Brain microvascular endothelial cell (primary cell): ENCODE measurements at regions not wholly inside any gene's neighbourhood (a gene's known extent, or its start where the extent isn't known, plus 50 kb on each side); places are given as distances from the start of the nearest gene placed in this dataset.

ENCODE experiments used
- DNase-seq: peaks from one replicate; pipeline ENCODE4 v3.0.0-alpha.2; 2020
- H3K27ac ChIP-seq: fragments of 250-450 bp; sonication (Bioruptor Pico); 2 replicates; pipeline ENCODE4 v1.5.1; 2020; ENCODE audit warnings: mild to moderate bottlenecking, moderate library complexity
- H3K27me3 ChIP-seq: fragments of 250-450 bp; sonication (Bioruptor Pico); replicated peaks from 2 replicates; pipeline ENCODE4 v1.5.1; 2020; ENCODE audit warnings: mild to moderate bottlenecking
- H3K36me3 ChIP-seq: fragments of 250-450 bp; sonication (Bioruptor Pico); replicated peaks from 2 replicates; pipeline ENCODE4 v1.5.1; 2020; ENCODE audit warnings: mild to moderate bottlenecking
- H3K4me3 ChIP-seq: 2 replicates; pipeline ENCODE4 v1.5.1; 2011; ENCODE audit warnings: low read depth, mild to moderate bottlenecking, control low read depth, low read length, moderate library complexity
- CTCF ChIP-seq: IDR thresholded peaks from 2 replicates; pipeline ENCODE4 v1.5.1; 2011; ENCODE audit warnings: low read depth, mild to moderate bottlenecking, moderate library complexity, low read length, control low read depth, inconsistent platforms; ENCODE audit errors: missing control alignments
- in situ Hi-C: cut with HindIII; loops from 2 replicates; pipeline ENCODE4 v1.10.0; 2017; ENCODE audit warnings: low sequenced_read_pairs, low pct_ligation_motif_present

- Histone ChIP-seq H3K27ac (no peak overlapping the region), H3K36me3 (no peaks in the 10 kb centered on the region), H3K4me3 (no peak overlapping the region), H3K27me3 (no peaks in the 10 kb centered on the region)
- in situ Hi-C loops: no loop called here
- TF ChIP-seq CTCF: no peak
- no peak for DNase-seq
Observed at GRCh38 chrX:20500171-20500865, 233.6 kb upstream of the RPS6KA3 start.

GRCh38 chrX:20499763-20500162 lies 233.1 kb upstream of the RPS6KA3 start:
- in situ Hi-C loops: no loop called here
- DNase-seq: no peak
- no peak overlapping the region for H3K27ac ChIP-seq
- no peaks in the 10 kb centered on the region for H3K27me3 ChIP-seq
- no peak overlapping the region for H3K4me3 ChIP-seq
- no peak for TF ChIP-seq CTCF
- H3K36me3 ChIP-seq: no peaks in the 10 kb centered on the region

- TF ChIP-seq CTCF: no peak
Observed at GRCh38 chrX:20498851-20499635, 232.3 kb upstream of the RPS6KA3 start.

GRCh38 chrX:20495575-20495974 lies 228.9 kb upstream of the RPS6KA3 start:
- Histone ChIP-seq H3K27me3 (no peaks in the 10 kb centered on the region), H3K27ac (no peak overlapping the region), H3K4me3 (no peak overlapping the region), H3K36me3 (no peaks in the 10 kb centered on the region)
- TF ChIP-seq CTCF: no peak
- no peak for DNase-seq
- in situ Hi-C loops: no loop called here

More at GRCh38 chrX:20498851-20499635, 232.3 kb upstream of the RPS6KA3 start:
- Histone ChIP-seq H3K27ac (no peak overlapping the region), H3K4me3 (no peak overlapping the region), H3K36me3 (no peaks in the 10 kb centered on the region), H3K27me3 (no peaks in the 10 kb centered on the region)
- no peak for DNase-seq
- in situ Hi-C loops: no loop called here

GRCh38 chrX:20488473-20488872 lies 221.8 kb upstream of the RPS6KA3 start:
- Histone ChIP-seq H3K4me3 (no peak overlapping the region), H3K27ac (no peak overlapping the region), H3K27me3 (no peaks in the 10 kb centered on the region), H3K36me3 (no peaks in the 10 kb centered on the region)
- DNase-seq: no peak
- in situ Hi-C loops: no loop called here
- no peak for TF ChIP-seq CTCF
